H9 (cell line): ENCODE measurements at regions not wholly inside any gene's neighbourhood (a gene's known extent, or its start where the extent isn't known, plus 50 kb on each side); places are given as distances from the start of the nearest gene placed in this dataset.
"Not testable (repeated sequence)": the region's sequence is repeated elsewhere in the genome, so short reads cannot be mapped to it uniquely, and the experiment has no call there.

Experiments used
- DNase-seq: peaks from one replicate; pipeline ENCODE4 v3.0.0-alpha.2; 2017
- H2AFZ ChIP-seq: one replicate; pipeline ENCODE4 v1.6.1; 2013; ENCODE audit warnings: mild to moderate bottlenecking, low read length, control low read depth, moderate library complexity
- H2AK5ac ChIP-seq: 2 replicates; pipeline ENCODE4 v1.6.1; 2013; ENCODE audit warnings: low read length, control low read depth, mixed read lengths; ENCODE audit not compliant: insufficient read length
- H2BK120ac ChIP-seq: one replicate; pipeline ENCODE4 v1.6.1; 2013; ENCODE audit warnings: low read depth, mild to moderate bottlenecking, low read length, control low read depth, inconsistent platforms; ENCODE audit not compliant: poor library complexity, severe bottlenecking
- H2BK12ac ChIP-seq: 2 replicates; pipeline ENCODE4 v1.6.1; 2013; ENCODE audit warnings: low read length, control low read depth, mixed read lengths, low read depth; ENCODE audit not compliant: insufficient read length
- H2BK15ac ChIP-seq: 2 replicates; pipeline ENCODE4 v1.6.1; 2013; ENCODE audit warnings: low read depth, low read length, control low read depth
- H2BK20ac ChIP-seq: one replicate; pipeline ENCODE4 v1.6.1; 2013; ENCODE audit warnings: low read depth, mild to moderate bottlenecking, low read length, control low read depth, inconsistent platforms; ENCODE audit not compliant: poor library complexity, severe bottlenecking
- H2BK5ac ChIP-seq: 2 replicates; pipeline ENCODE4 v1.6.1; 2013; ENCODE audit warnings: low read length, control low read depth, mixed read lengths; ENCODE audit not compliant: insufficient read length
- H3K14ac ChIP-seq: 2 replicates; pipeline ENCODE4 v1.6.1; 2013; ENCODE audit warnings: low read length, control low read depth; ENCODE audit not compliant: insufficient read depth
- H3K18ac ChIP-seq: 2 replicates; pipeline ENCODE4 v1.6.1; 2013; ENCODE audit warnings: low read depth, mild to moderate bottlenecking, mixed read lengths, low read length, control low read depth; ENCODE audit not compliant: insufficient read length
- H3K23ac ChIP-seq: 2 replicates; pipeline ENCODE4 v1.6.1; 2013; ENCODE audit warnings: low read length, control low read depth, mixed read lengths, low read depth; ENCODE audit not compliant: insufficient read length
- H3K23me2 ChIP-seq: 2 replicates; pipeline ENCODE4 v1.6.1; 2013; ENCODE audit warnings: low read depth, mild to moderate bottlenecking, mixed read lengths, low read length, control low read depth; ENCODE audit not compliant: insufficient read length, poor library complexity, severe bottlenecking
- H3K27ac ChIP-seq: 2 replicates; pipeline ENCODE4 v1.5.1; 2013; ENCODE audit warnings: low read length, control low read depth, mixed read lengths, low read depth; ENCODE audit not compliant: insufficient read length
- H3K27me3 ChIP-seq: 2 replicates; pipeline ENCODE4 v1.6.1; 2013; ENCODE audit warnings: low read length, control low read depth, inconsistent platforms; ENCODE audit not compliant: insufficient read depth
- H3K4ac ChIP-seq: 2 replicates; pipeline ENCODE4 v1.6.1; 2013; ENCODE audit warnings: low read depth, mild to moderate bottlenecking, control low read depth, inconsistent platforms, low read length, moderate library complexity
- H3K4me1 ChIP-seq: 2 replicates; pipeline ENCODE4 v1.6.1; 2013; ENCODE audit warnings: low read length, control low read depth, inconsistent platforms; ENCODE audit not compliant: insufficient read depth
- H3K4me2 ChIP-seq: 2 replicates; pipeline ENCODE4 v1.6.1; 2013; ENCODE audit warnings: low read length, control low read depth, mixed read lengths; ENCODE audit not compliant: insufficient read length, insufficient read depth
- H3K56ac ChIP-seq: 2 replicates; pipeline ENCODE4 v1.6.1; 2013; ENCODE audit warnings: low read depth, mild to moderate bottlenecking, mixed read lengths, low read length, control low read depth; ENCODE audit not compliant: insufficient read length
- H3K79me1 ChIP-seq: 2 replicates; pipeline ENCODE4 v1.6.1; 2013; ENCODE audit warnings: low read depth, mild to moderate bottlenecking, moderate library complexity, low read length, control low read depth, inconsistent platforms; ENCODE audit not compliant: insufficient read depth, poor library complexity, severe bottlenecking
- H3K79me2 ChIP-seq: 2 replicates; pipeline ENCODE4 v1.6.1; 2013; ENCODE audit warnings: low read length, control low read depth, inconsistent platforms; ENCODE audit not compliant: insufficient read depth
- H3K9ac ChIP-seq: 2 replicates; pipeline ENCODE4 v1.6.1; 2013; ENCODE audit warnings: low read length, control low read depth, mixed read lengths; ENCODE audit not compliant: insufficient read length; ENCODE audit errors: extremely low read depth
- H3K9me3 ChIP-seq: one replicate; pipeline ENCODE4 v1.6.1; 2013; ENCODE audit warnings: low read depth, low read length, inconsistent platforms; ENCODE audit not compliant: control insufficient read depth
- H3T11ph ChIP-seq: one replicate; pipeline ENCODE4 v1.6.1; 2013; ENCODE audit warnings: mild to moderate bottlenecking, low read length, control low read depth, inconsistent platforms
- H4K20me1 ChIP-seq: one replicate; pipeline ENCODE4 v1.6.1; 2013; ENCODE audit not compliant: control insufficient read depth, insufficient read length, insufficient read depth
- H4K5ac ChIP-seq: 2 replicates; pipeline ENCODE4 v1.6.1; 2013; ENCODE audit warnings: low read depth, mild to moderate bottlenecking, mixed read lengths, low read length, control low read depth; ENCODE audit not compliant: insufficient read length
- H4K8ac ChIP-seq: replicated peaks from 2 replicates; pipeline ENCODE4 v1.6.1; 2013; ENCODE audit warnings: low read length, control low read depth, mixed read lengths, low read depth; ENCODE audit not compliant: insufficient read length
- H4K91ac ChIP-seq: 2 replicates; pipeline ENCODE4 v1.6.1; 2013; ENCODE audit warnings: low read depth, mild to moderate bottlenecking, moderate library complexity, mixed read lengths, low read length, control low read depth; ENCODE audit not compliant: insufficient read length
- H3K27ac Mint-ChIP-seq, 3 experiments: 2 replicates in 2 of 3; 3 replicates in 1 of 3; pipeline ENCODE4 v1.8.0; 2020 to 2021; ENCODE audit warnings: mixed read lengths in 3 of 3, mild to moderate bottlenecking in 1 of 3, moderate library complexity in 1 of 3
- H3K27me3 Mint-ChIP-seq: 2 replicates; pipeline ENCODE4 v1.8.0; 2021; ENCODE audit warnings: low read depth, mild to moderate bottlenecking, moderate library complexity, mixed read lengths
- H3K36me3 Mint-ChIP-seq, 3 experiments: 2 replicates in 2 of 3; 3 replicates in 1 of 3; pipeline ENCODE4 v1.8.0; 2020 to 2021; ENCODE audit warnings: low read depth in 3 of 3, mixed read lengths in 3 of 3; ENCODE audit not compliant: insufficient read depth in 1 of 3
- H3K4me1 Mint-ChIP-seq, 2 experiments: 2 replicates each; pipeline ENCODE4 v1.8.0; 2020; ENCODE audit warnings: mixed read lengths in 2 of 2
- H3K4me3 Mint-ChIP-seq, 2 experiments: 2 replicates in 1 of 2; 3 replicates in 1 of 2; pipeline ENCODE4 v1.8.0; 2020 to 2021; ENCODE audit warnings: mild to moderate bottlenecking in 2 of 2, mixed read lengths in 2 of 2, moderate library complexity in 1 of 2
- H3K9me3 Mint-ChIP-seq, 2 experiments: 2 replicates in 1 of 2; 3 replicates in 1 of 2; pipeline ENCODE4 v1.8.0; 2020; ENCODE audit warnings: mild to moderate bottlenecking in 2 of 2, mixed read lengths in 2 of 2, moderate library complexity in 1 of 2
- CTCF ChIP-seq: fragments of 200-600 bp; sonication (generic); conservative IDR thresholded peaks from 3 replicates; pipeline ENCODE4 v1.8.0; 2021; ENCODE audit warnings: antibody characterized with exemption, mild to moderate bottlenecking
- WGBS: extraction: QIAGEN DNeasy Blood & Tissue Kit; methylation state at CpG from one replicate; pipeline ENCODE4 v1.1.7; 2013; ENCODE audit warnings: missing lambda C conversion rate, low lambda C conversion rate, mixed read lengths; ENCODE audit not compliant: insufficient read length; ENCODE audit errors: extremely low coverage; 5-methylcytosine and 5-hydroxymethylcytosine counted together

DNA sequence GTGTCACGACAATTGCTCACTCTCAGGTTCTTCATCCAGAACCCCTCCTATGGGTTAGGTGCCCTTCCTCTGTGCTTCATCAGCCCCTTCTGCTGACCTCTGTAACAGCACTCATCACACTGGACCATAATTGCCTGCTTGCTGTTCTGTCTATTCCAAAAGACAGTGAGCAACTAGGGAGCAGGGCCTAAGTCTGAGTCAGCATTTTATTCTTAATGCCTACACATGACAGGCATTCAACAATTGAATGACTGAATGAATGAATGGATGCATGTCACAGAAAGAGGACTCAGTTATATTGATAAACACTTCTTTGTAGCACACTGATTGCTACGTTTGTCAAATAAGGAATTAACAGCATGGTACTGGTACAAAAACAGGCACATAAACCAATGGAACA lies 317.0 kb downstream of the ZIC3 start:
- Histone ChIP-seq H3K18ac (no peak overlapping the region), H3K9ac (no peak overlapping the region), H4K8ac (no peak overlapping the region), H2BK120ac (no peak overlapping the region), H4K91ac (no peak overlapping the region), H3K56ac (no peak overlapping the region), H3K4me2 (no peak overlapping the region), H2BK5ac (no peak overlapping the region), H3K23me2 (no peaks in the 10 kb centered on the region), H3K27me3 (no peaks in the 10 kb centered on the region), H3T11ph (no peak overlapping the region), H2AK5ac (no peak overlapping the region), H3K4me1 (peaks cover 5% of the 10 kb centered on the region; the same call in 1 of the 2 replicates), H4K20me1 (no peaks in the 10 kb centered on the region), H2AFZ (no peak overlapping the region), H3K23ac (no peak overlapping the region), H4K5ac (no peak overlapping the region), H3K14ac (no peak overlapping the region), H3K79me1 (no peaks in the 10 kb centered on the region), H3K4ac (no peak overlapping the region), H3K9me3 (no peaks in the 10 kb centered on the region), H2BK15ac (no peak overlapping the region), H2BK12ac (no peak overlapping the region), H3K27ac (no peak overlapping the region), H2BK20ac (no peak overlapping the region), H3K79me2 (no peaks in the 10 kb centered on the region)
- WGBS = no CpG with 5 or more reads among the region's 2 CpGs
- peaks cover 0 to 6% (median 3%) of the 10 kb centered on the region in 3 experiments; a peak in 5 of 7 replicates for H3K36me3 Mint-ChIP-seq
- no peak for DNase-seq
- H3K27me3 Mint-ChIP-seq = no peaks in the 10 kb centered on the region; the same call in 1 of the 2 replicates
- no peak for TF ChIP-seq CTCF
- H3K9me3 Mint-ChIP-seq = peaks cover 10 to 45% of the 10 kb centered on the region in 2 experiments; a peak in 4 of 5 replicates
- H3K4me3 Mint-ChIP-seq = no peak overlapping the region
- no peak overlapping the region for H3K27ac Mint-ChIP-seq
- H3K4me1 Mint-ChIP-seq = peaks cover 28 to 32% of the 10 kb centered on the region in 2 experiments

GRCh38 chrX:137884813-137885212 lies 318.9 kb downstream of the ZIC3 start:
- H3K27me3 ChIP-seq, H2BK120ac ChIP-seq, H4K20me1 ChIP-seq, H3K27ac ChIP-seq, H3K4ac ChIP-seq, H3K27ac Mint-ChIP-seq, H3K23me2 ChIP-seq, H3K27me3 Mint-ChIP-seq, H3T11ph ChIP-seq, H3K23ac ChIP-seq, H2BK5ac ChIP-seq, H4K5ac ChIP-seq, H4K91ac ChIP-seq, H3K4me3 Mint-ChIP-seq, H2AK5ac ChIP-seq, H3K36me3 Mint-ChIP-seq, H3K4me1 ChIP-seq, DNase-seq, H2BK12ac ChIP-seq, H3K79me2 ChIP-seq, H3K9me3 ChIP-seq, H3K56ac ChIP-seq, H2AFZ ChIP-seq, H2BK15ac ChIP-seq, H2BK20ac ChIP-seq, H3K4me2 ChIP-seq, H4K8ac ChIP-seq, H3K79me1 ChIP-seq, H3K18ac ChIP-seq, H3K9ac ChIP-seq, H3K14ac ChIP-seq: not testable (repeated sequence)
- peaks cover 20 to 22% of the 10 kb centered on the region in 2 experiments for H3K4me1 Mint-ChIP-seq
- H3K9me3 Mint-ChIP-seq = peaks cover 10 to 46% of the 10 kb centered on the region in 2 experiments; a peak in 4 of 5 replicates
- WGBS = no CpG with 5 or more reads among the region's 1 CpG
